Thyroid gland (tissue), 4 donors: ENCODE measurements at regions not wholly inside any gene's neighbourhood (a gene's known extent, or its start where the extent isn't known, plus 50 kb on each side); places are given as distances from the start of the nearest gene placed in this dataset.
A peak's percentile ranks its signal among the peaks of the same experiment; 100 is the strongest.

Experiments
- DNase-seq, 2 donors: peaks; one replicate each; pipeline ENCODE4 v3.0.0-alpha.2; 2019
- H3K27ac ChIP-seq, 3 donors: fragments of 200-600 bp; sonication (generic); 1 replicate in 2 of 3; 2 replicates in 1 of 3; pipeline ENCODE4 v1.5.1; 2016 to 2019; ENCODE audit warnings: mild to moderate bottlenecking in 1 of 3, moderate library complexity in 1 of 3
- H3K27me3 ChIP-seq: fragments of 200-600 bp; sonication (generic); one replicate; pipeline ENCODE4 v1.5.1; 2019
- H3K36me3 ChIP-seq, 2 donors: fragments of 200-600 bp; sonication (generic); one replicate each; pipeline ENCODE4 v1.5.1; 2016 to 2019
- H3K4me1 ChIP-seq, 2 donors: fragments of 200-600 bp; sonication (generic); one replicate each; pipeline ENCODE4 v1.5.1; 2017 to 2019
- H3K4me3 ChIP-seq, 3 donors: fragments of 200-600 bp; sonication (generic); replicated peaks in 1 of 3; 1 replicate in 2 of 3; 2 replicates in 1 of 3; pipeline ENCODE4 v1.5.1; 2016; ENCODE audit warnings: mild to moderate bottlenecking in 1 of 3
- H3K9me3 ChIP-seq: fragments of 200-600 bp; sonication (generic); one replicate; pipeline ENCODE4 v1.5.1; 2017
- POLR2A ChIP-seq, 2 donors: fragments of 450-650 bp; IDR thresholded peaks; one replicate each; pipeline ENCODE4 v1.6.1; 2017; ENCODE audit warnings: antibody characterized with exemption in 2 of 2, mild to moderate bottlenecking in 2 of 2, moderate library complexity in 1 of 2
- WGBS, 2 donors: methylation state at CpG; one replicate each; pipeline ENCODE4 v1.1.5; 2017; 5-methylcytosine and 5-hydroxymethylcytosine counted together
- intact Hi-C: fragments of 100-400 bp; cut with DNase I; formaldehyde crosslinking; loops from one replicate; pipeline ENCODE4 v1.15.1; 2023
- TF ChIP-seq, protein P1 (sequence below), 6 experiments: fragments of 200-600 bp in 3 of 6; fragments of 450-650 bp in 3 of 6; sonication (generic) in 3 of 6; IDR thresholded peaks; one replicate each; pipeline ENCODE4 v1.5.1; 2016 to 2019; ENCODE audit warnings: antibody characterized with exemption in 6 of 6, mild to moderate bottlenecking in 2 of 6, inconsistent platforms in 1 of 6, moderate library complexity in 1 of 6

DNA sequence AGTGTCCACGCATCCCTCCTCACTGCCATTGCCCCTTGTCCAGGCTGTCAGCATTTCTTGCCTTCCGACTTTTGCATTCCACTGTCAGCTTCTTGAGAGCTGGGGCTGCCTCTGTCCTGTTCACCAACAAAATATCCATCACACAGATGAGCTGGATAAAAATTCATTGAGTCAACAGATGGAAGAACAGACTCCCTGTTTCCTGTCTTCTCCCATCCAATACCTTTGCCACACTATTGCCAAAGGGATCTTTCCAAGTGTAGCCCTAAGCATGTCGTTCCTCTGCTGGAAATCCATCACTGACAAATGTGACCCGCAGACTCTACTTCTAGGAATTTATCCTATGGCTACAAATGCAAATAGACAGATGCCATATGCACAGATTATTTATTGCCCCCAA is 78.0 kb upstream of the PJA1 start:
- WGBS, 2 donors: 86 to 90% methylated on average over 4 of the region's 4 CpGs
- intact Hi-C loops: no loop called here
- TF ChIP-seq POLR2A (IDR thresholded peaks at IDR 0.05): no peak
- H3K4me1 ChIP-seq: peaks cover 1% of the 10 kb centered on the region in 2 donors
- H3K27ac ChIP-seq: no peak overlapping the region
- no peak for DNase-seq
- H3K36me3 ChIP-seq: no peaks in the 10 kb centered on the region
- H3K27me3 ChIP-seq: no peaks in the 10 kb centered on the region
- no peak overlapping the region for H3K4me3 ChIP-seq
- no peaks in the 10 kb centered on the region for H3K9me3 ChIP-seq

DNA sequence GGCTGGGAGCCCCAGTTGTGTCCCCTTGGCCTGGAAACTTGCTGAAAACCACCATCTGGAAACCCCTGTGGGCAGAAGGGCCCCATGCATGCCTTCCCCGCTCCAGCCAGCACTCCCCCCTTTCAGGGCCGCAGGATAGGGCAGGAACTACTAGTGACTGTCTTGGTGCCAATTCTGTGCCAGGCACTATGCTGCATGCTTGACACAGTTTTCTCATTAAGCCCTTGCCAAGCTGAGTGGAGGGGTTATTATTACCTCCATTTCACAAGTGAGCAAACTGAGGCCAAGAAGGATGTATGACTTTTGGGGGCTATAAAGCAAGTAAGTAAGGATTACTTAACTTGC is 73.6 kb upstream of the PJA1 start:
- DNase-seq: peak in 1 of 2 donors; percentile 57
- Histone ChIP-seq H3K27me3 (no peaks in the 10 kb centered on the region), H3K36me3 (no peaks in the 10 kb centered on the region), H3K9me3 (no peaks in the 10 kb centered on the region), H3K27ac (no peak overlapping the region), H3K4me3 (no peak overlapping the region), H3K4me1 (peaks cover 4 to 9% of the 10 kb centered on the region in 2 donors)
- 25% methylated on average over 2 of the region's 2 CpGs; no CpG with 5 or more reads in 1 of the 2 donors for WGBS, 2 donors
- intact Hi-C loops: no loop called here
- TF ChIP-seq, protein P1, sequence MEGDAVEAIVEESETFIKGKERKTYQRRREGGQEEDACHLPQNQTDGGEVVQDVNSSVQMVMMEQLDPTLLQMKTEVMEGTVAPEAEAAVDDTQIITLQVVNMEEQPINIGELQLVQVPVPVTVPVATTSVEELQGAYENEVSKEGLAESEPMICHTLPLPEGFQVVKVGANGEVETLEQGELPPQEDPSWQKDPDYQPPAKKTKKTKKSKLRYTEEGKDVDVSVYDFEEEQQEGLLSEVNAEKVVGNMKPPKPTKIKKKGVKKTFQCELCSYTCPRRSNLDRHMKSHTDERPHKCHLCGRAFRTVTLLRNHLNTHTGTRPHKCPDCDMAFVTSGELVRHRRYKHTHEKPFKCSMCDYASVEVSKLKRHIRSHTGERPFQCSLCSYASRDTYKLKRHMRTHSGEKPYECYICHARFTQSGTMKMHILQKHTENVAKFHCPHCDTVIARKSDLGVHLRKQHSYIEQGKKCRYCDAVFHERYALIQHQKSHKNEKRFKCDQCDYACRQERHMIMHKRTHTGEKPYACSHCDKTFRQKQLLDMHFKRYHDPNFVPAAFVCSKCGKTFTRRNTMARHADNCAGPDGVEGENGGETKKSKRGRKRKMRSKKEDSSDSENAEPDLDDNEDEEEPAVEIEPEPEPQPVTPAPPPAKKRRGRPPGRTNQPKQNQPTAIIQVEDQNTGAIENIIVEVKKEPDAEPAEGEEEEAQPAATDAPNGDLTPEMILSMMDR (IDR thresholded peaks at IDR 0.05): no peak
- no peak for TF ChIP-seq POLR2A (IDR thresholded peaks at IDR 0.05)

- no peaks in the 10 kb centered on the region for H3K9me3 ChIP-seq
- 39 to 40% methylated on average over 2 to 4 of the region's 18 CpGs for WGBS, 2 donors
- H3K27ac ChIP-seq: peak overlapping the region in 1 of 3 donors; percentile 67
- DNase-seq: peak; percentile 81 to 91
- H3K36me3 ChIP-seq: no peaks in the 10 kb centered on the region
- no peaks in the 10 kb centered on the region for H3K27me3 ChIP-seq
- no peak overlapping the region for H3K4me3 ChIP-seq
- TF ChIP-seq, protein P1 (IDR thresholded peaks at IDR 0.05): no peak
- no peak for TF ChIP-seq POLR2A (IDR thresholded peaks at IDR 0.05)
- H3K4me1 ChIP-seq: peaks cover 4 to 9% of the 10 kb centered on the region in 2 donors
- intact Hi-C loops: no loop called here
Observed at GRCh38 chrX:69238114-69238886, 73.0 kb upstream of the PJA1 start.

DNA sequence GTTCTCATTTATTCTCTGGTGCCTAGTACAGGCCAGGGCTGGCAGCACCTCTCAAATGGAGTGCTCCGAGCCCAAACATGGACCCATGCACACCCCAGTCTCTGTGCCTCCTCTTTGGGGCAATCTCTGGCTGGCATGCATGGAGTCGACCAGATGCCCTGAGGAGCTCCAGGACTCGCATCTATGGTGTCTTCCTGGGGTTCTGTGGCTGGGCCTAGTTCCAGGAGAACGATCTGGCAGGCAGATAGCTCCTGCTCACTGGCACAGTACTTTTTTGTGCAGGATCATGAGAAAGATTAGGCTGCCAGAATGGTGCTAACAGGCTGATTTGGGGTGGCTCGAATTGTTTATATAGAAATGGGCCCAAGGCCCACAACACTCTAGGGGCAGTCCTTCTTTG is 72.0 kb upstream of the PJA1 start:
- peaks cover 4 to 9% of the 10 kb centered on the region in 2 donors for H3K4me1 ChIP-seq
- no peak overlapping the region for H3K4me3 ChIP-seq
- no peaks in the 10 kb centered on the region for H3K27me3 ChIP-seq
- no peak overlapping the region for H3K27ac ChIP-seq
- TF ChIP-seq, protein P1 (IDR thresholded peaks at IDR 0.05): no peak
- no peak for TF ChIP-seq POLR2A (IDR thresholded peaks at IDR 0.05)
- intact Hi-C loops: no loop called here
- peak; percentile 6 to 8 for DNase-seq
- H3K9me3 ChIP-seq: no peaks in the 10 kb centered on the region
- H3K36me3 ChIP-seq: no peaks in the 10 kb centered on the region
- 29 to 33% methylated on average over 1 of the region's 5 CpGs for WGBS, 2 donors

- H3K9me3 ChIP-seq: no peaks in the 10 kb centered on the region
- no peak for DNase-seq
- no peaks in the 10 kb centered on the region for H3K27me3 ChIP-seq
- H3K4me1 ChIP-seq: peaks cover 4 to 9% of the 10 kb centered on the region in 2 donors
- no peak overlapping the region for H3K4me3 ChIP-seq
- H3K27ac ChIP-seq: no peak overlapping the region
- 75% methylated on average over 2 of the region's 2 CpGs; no CpG with 5 or more reads in 1 of the 2 donors for WGBS, 2 donors
- intact Hi-C loops: no loop called here
- H3K36me3 ChIP-seq: no peaks in the 10 kb centered on the region
- no peak for TF ChIP-seq POLR2A (IDR thresholded peaks at IDR 0.05)
- TF ChIP-seq, protein P1 (IDR thresholded peaks at IDR 0.05): no peak
Observed at GRCh38 chrX:69236641-69237040, 71.4 kb upstream of the PJA1 start.
